NCI-H446 treated with DMSO at 0.1 percent for 48 hours (cell line): ENCODE measurements at regions not wholly inside any gene's neighbourhood (a gene's known extent, or its start where the extent isn't known, plus 50 kb on each side); places are given as distances from the start of the nearest gene placed in this dataset.
"Not testable (repeated sequence)": the region's sequence is repeated elsewhere in the genome, so short reads cannot be mapped to it uniquely, and the experiment has no call there.

Source experiments
- DNase-seq: peaks from one replicate; lab custom pipeline; 2025; lab: John Stamatoyannopoulos, UW

- no peak for DNase-seq
Observed at GRCh38 chrX:128780934-128781333, 728.7 kb upstream of the ACTRT1 start.

GRCh38 chrX:128769495-128769894, 717.3 kb upstream of the ACTRT1 start:
- DNase-seq, result no peak

- no peak for DNase-seq
Observed at GRCh38 chrX:128759745-128760144, 707.5 kb upstream of the ACTRT1 start.

GRCh38 chrX:128759177-128759576, 707.0 kb upstream of the ACTRT1 start:
- DNase-seq, result no peak

- no peak for DNase-seq
Observed at GRCh38 chrX:128754130-128754529, 701.9 kb upstream of the ACTRT1 start.

- no peak for DNase-seq
Observed at GRCh38 chrX:128739539-128739938, 687.3 kb upstream of the ACTRT1 start.

GRCh38 chrX:128728943-128729342, 676.7 kb upstream of the ACTRT1 start:
- no peak for DNase-seq

GRCh38 chrX:128717635-128718578, 665.7 kb upstream of the ACTRT1 start:
- DNase-seq, result no peak

- no peak for DNase-seq
Observed at GRCh38 chrX:128714425-128714824, 662.2 kb upstream of the ACTRT1 start.

- no peak for DNase-seq
Observed at GRCh38 chrX:128699716-128700285, 647.6 kb upstream of the ACTRT1 start.

GRCh38 chrX:128698573-128699181, 646.5 kb upstream of the ACTRT1 start:
- DNase-seq, result peak; percentile 59

- DNase-seq, result no peak
Observed at GRCh38 chrX:128691872-128692271, 639.7 kb upstream of the ACTRT1 start.

GRCh38 chrX:128685387-128685786, 633.2 kb upstream of the ACTRT1 start:
- no peak for DNase-seq

- no peak for DNase-seq
Observed at GRCh38 chrX:128676651-128677050, 624.4 kb upstream of the ACTRT1 start.

GRCh38 chrX:128674326-128675086, 622.3 kb upstream of the ACTRT1 start:
- DNase-seq, result not testable (repeated sequence)

- DNase-seq, result no peak
Observed at GRCh38 chrX:128664211-128664610, 612.0 kb upstream of the ACTRT1 start.

- no peak for DNase-seq
Observed at GRCh38 chrX:128653524-128654060, 601.4 kb upstream of the ACTRT1 start.

GRCh38 chrX:128650326-128650725, 598.1 kb upstream of the ACTRT1 start:
- no peak for DNase-seq

- no peak for DNase-seq
Observed at GRCh38 chrX:128634754-128635153, 582.6 kb upstream of the ACTRT1 start.

- DNase-seq, result no peak
Observed at GRCh38 chrX:128623361-128623760, 571.2 kb upstream of the ACTRT1 start.

- DNase-seq, result no peak
Observed at GRCh38 chrX:128622296-128622695, 570.1 kb upstream of the ACTRT1 start.

- DNase-seq, result no peak
Observed at GRCh38 chrX:128619490-128619889, 567.3 kb upstream of the ACTRT1 start.
